Lower leg skin (tissue), 4 donors: ENCODE measurements at regions not wholly inside any gene's neighbourhood (a gene's known extent, or its start where the extent isn't known, plus 50 kb on each side); places are given as distances from the start of the nearest gene placed in this dataset.

Experiments
- DNase-seq, 2 donors: peaks; one replicate each; pipeline ENCODE4 v3.0.0-alpha.2; 2019; ENCODE audit warnings: low spot score in 2 of 2
- H3K4me3 ChIP-seq: fragments of 200-600 bp; sonication (generic); 2 replicates; pipeline ENCODE4 v1.5.1; 2017; ENCODE audit warnings: mild to moderate bottlenecking, low read depth; ENCODE audit not compliant: poor library complexity, severe bottlenecking
- CTCF ChIP-seq, 3 donors: fragments of 450-650 bp; IDR thresholded peaks; one replicate each; pipeline ENCODE4 v1.5.1; 2016; ENCODE audit warnings: antibody characterized with exemption in 3 of 3, mild to moderate bottlenecking in 3 of 3, moderate library complexity in 2 of 3
- POLR2A ChIP-seq, 2 donors: fragments of 450-650 bp; IDR thresholded peaks; one replicate each; pipeline ENCODE4 v1.6.1; 2016 to 2017; ENCODE audit warnings: antibody characterized with exemption in 2 of 2, mild to moderate bottlenecking in 1 of 2, moderate library complexity in 1 of 2
- WGBS, 2 donors: methylation state at CpG; one replicate each; pipeline ENCODE4 v1.1.5; 2018; 5-methylcytosine and 5-hydroxymethylcytosine counted together
- intact Hi-C: fragments of 100-400 bp; cut with DNase I; formaldehyde crosslinking; loops from one replicate; pipeline ENCODE4 v1.15.0; 2023; ENCODE audit warnings: low total_unique reads

GRCh38 chr14:104393898-104394381 lies 185.6 kb upstream of the C14orf180 start:
- intact Hi-C loops: no loop called here
- TF ChIP-seq POLR2A (IDR thresholded peaks at IDR 0.05) (no peak), CTCF (IDR thresholded peaks at IDR 0.05) (no peak)
- 55 to 69% methylated on average over 3 to 8 of the region's 10 CpGs for WGBS, 2 donors
- H3K4me3 ChIP-seq: no peak overlapping the region
- DNase-seq: peak; percentile 38 to 92

- WGBS, 2 donors: 50 to 65% methylated on average over 13 of the region's 13 CpGs
- intact Hi-C loops: no loop called here
- TF ChIP-seq POLR2A (IDR thresholded peaks at IDR 0.05): no peak
- no peak for TF ChIP-seq CTCF (IDR thresholded peaks at IDR 0.05)
- DNase-seq: peak in 1 of 2 donors; percentile 79
- H3K4me3 ChIP-seq: no peak overlapping the region
Observed at GRCh38 chr14:104394409-104394851, 185.1 kb upstream of the C14orf180 start.

- TF ChIP-seq POLR2A (IDR thresholded peaks at IDR 0.05) (no peak), CTCF (IDR thresholded peaks at IDR 0.05) (no peak)
- DNase-seq: peak in 1 of 2 donors; percentile 81
Observed at GRCh38 chr14:104395276-104395675, 184.3 kb upstream of the C14orf180 start.

GRCh38 chr14:104395941-104396681 lies 183.5 kb upstream of the C14orf180 start:
- intact Hi-C loops: no loop called here
- H3K4me3 ChIP-seq: no peak overlapping the region
- 84 to 87% methylated on average over 30 of the region's 30 CpGs for WGBS, 2 donors
- DNase-seq: peak in 1 of 2 donors; percentile 84
- no peak for TF ChIP-seq POLR2A (IDR thresholded peaks at IDR 0.05)
- no peak for TF ChIP-seq CTCF (IDR thresholded peaks at IDR 0.05)

More at GRCh38 chr14:104395276-104395675, 184.3 kb upstream of the C14orf180 start:
- intact Hi-C loops: no loop called here
- no peak overlapping the region for H3K4me3 ChIP-seq
- WGBS, 2 donors: 80 to 83% methylated on average over 6 of the region's 6 CpGs

- TF ChIP-seq CTCF (IDR thresholded peaks at IDR 0.05) (no peak), POLR2A (IDR thresholded peaks at IDR 0.05) (no peak)
- H3K4me3 ChIP-seq: no peak overlapping the region
- intact Hi-C loops: no loop called here
- DNase-seq: peak in 1 of 2 donors; percentile 48
- 86% methylated on average over 17 of the region's 17 CpGs for WGBS, 2 donors
Observed at GRCh38 chr14:104396682-104397470, 182.7 kb upstream of the C14orf180 start.
